Endothelial cell of umbilical vein (primary cell): ENCODE measurements at regions not wholly inside any gene's neighbourhood (a gene's known extent, or its start where the extent isn't known, plus 50 kb on each side); places are given as distances from the start of the nearest gene placed in this dataset.

Experiments used
- BruUV-seq: library from RNA; stranded (reverse); fragments of 400-500 nt; replicated peaks from 2 replicates; lab custom pipeline; 2021; lab: Mats Ljungman, UMichigan
- CTCF ChIA-PET: fragments of 300-600, 350-600 bp; sonication (Branson Sonifier 250); formaldehyde crosslinking; loops from one replicate; lab custom pipeline; 2021; ENCODE audit warnings: antibody characterized with exemption, inconsistent platforms; lab: Charles Lee
- POLR2A ChIA-PET: fragments of 300-600, 350-600 bp; sonication (Branson Sonifier 250); formaldehyde crosslinking; loops from one replicate; lab custom pipeline; 2021; ENCODE audit warnings: antibody characterized with exemption, inconsistent platforms; lab: Charles Lee
- DNase-seq: peaks from one replicate; pipeline ENCODE4 v3.0.0-alpha.2; 2011; ENCODE audit warnings: low read depth, low spot score
- FAIRE-seq: peaks from 2 replicates; lab custom pipeline; 2011; peaks lifted over from hg19 to GRCh38; lab: Jason Lieb, UNC
- H2AFZ ChIP-seq: 2 replicates; pipeline ENCODE4 v1.6.0; 2012; ENCODE audit warnings: low read depth, low read length, control low read depth, inconsistent platforms
- H3K27ac ChIP-seq: 2 replicates; pipeline ENCODE4 v1.5.1; 2011; ENCODE audit warnings: low read depth, mild to moderate bottlenecking, control low read depth, low read length, moderate library complexity; ENCODE audit not compliant: insufficient read depth
- H3K27me3 ChIP-seq, 2 experiments: 2 replicates each; pipeline versions ENCODE4 v1.6.0 to v1.6.1; 2011; ENCODE audit warnings: low read length in 2 of 2, mixed read lengths in 1 of 2; ENCODE audit not compliant: control insufficient read depth in 2 of 2, insufficient read depth in 2 of 2
- H3K36me3 ChIP-seq, 2 experiments: 2 replicates in 1 of 2; 3 replicates in 1 of 2; pipeline ENCODE4 v1.5.1; 2011; ENCODE audit warnings: low read length in 2 of 2, mild to moderate bottlenecking in 1 of 2, moderate library complexity in 1 of 2; ENCODE audit not compliant: control insufficient read depth in 2 of 2, insufficient read depth in 2 of 2; ENCODE audit errors: extremely low read depth in 1 of 2
- H3K4me1 ChIP-seq: 3 replicates; pipeline ENCODE4 v1.5.1; 2011; ENCODE audit warnings: mild to moderate bottlenecking, low read length; ENCODE audit not compliant: control insufficient read depth, insufficient read depth; ENCODE audit errors: extremely low read depth
- H3K4me2 ChIP-seq: 2 replicates; pipeline ENCODE4 v1.6.1; 2011; ENCODE audit warnings: low read length, control low read depth, mixed read lengths; ENCODE audit not compliant: insufficient read depth
- H3K4me3 ChIP-seq, 3 experiments: fragments of 200-600 bp in 1 of 3; sonication (generic), shearing (Covaris generic) in 1 of 3; replicated peaks in 1 of 3; 2 replicates each; pipeline ENCODE4 v1.5.1; 2011 to 2016; ENCODE audit warnings: control low read depth in 3 of 3, low read length in 3 of 3, mild to moderate bottlenecking in 2 of 3, inconsistent platforms in 1 of 3, low read depth in 1 of 3, moderate library complexity in 1 of 3; ENCODE audit not compliant: insufficient read depth in 1 of 3
- H3K79me2 ChIP-seq: 2 replicates; pipeline ENCODE4 v1.6.0; 2012; ENCODE audit warnings: low read length, inconsistent platforms; ENCODE audit not compliant: control insufficient read depth, insufficient read depth
- H3K9ac ChIP-seq: replicated peaks from 2 replicates; pipeline ENCODE3; 2011; ENCODE audit warnings: low read length, control low read depth; ENCODE audit not compliant: insufficient read depth; ENCODE audit errors: extremely low read depth
- H3K9me1 ChIP-seq: replicated peaks from 3 replicates; pipeline ENCODE4 v1.6.0; 2011; ENCODE audit warnings: mild to moderate bottlenecking, low read length; ENCODE audit not compliant: control insufficient read depth, insufficient read depth; ENCODE audit errors: extremely low read depth
- H3K9me3 ChIP-seq: replicated peaks from 2 replicates; pipeline ENCODE4 v1.5.1; 2012; ENCODE audit warnings: low read length, inconsistent platforms; ENCODE audit not compliant: control insufficient read depth, insufficient read depth
- H4K20me1 ChIP-seq: replicated peaks from 2 replicates; pipeline ENCODE3; 2011; ENCODE audit warnings: mild to moderate bottlenecking, low read length; ENCODE audit not compliant: control insufficient read depth, insufficient read depth; ENCODE audit errors: extremely low read depth
- CTCF ChIP-seq, 2 donors: IDR thresholded peaks; 1 replicate in 1 of 2; 2 replicates in 1 of 2; pipeline ENCODE4 v1.5.1; 2011; ENCODE audit warnings: low read length in 2 of 2, mild to moderate bottlenecking in 2 of 2, moderate library complexity in 2 of 2, control low read depth in 1 of 2, inconsistent platforms in 1 of 2, low read depth in 1 of 2; ENCODE audit not compliant: insufficient read depth in 1 of 2; ENCODE audit errors: extremely low read depth in 1 of 2
- EZH2 ChIP-seq: IDR thresholded peaks from 2 replicates; pipeline ENCODE4 v1.6.1; 2012; ENCODE audit warnings: borderline replicate concordance, low read depth, mild to moderate bottlenecking, moderate library complexity, low read length, inconsistent platforms; ENCODE audit not compliant: severe bottlenecking
- FOS ChIP-seq: IDR thresholded peaks from 2 replicates; pipeline ENCODE4 v1.6.1; 2011; ENCODE audit warnings: mild to moderate bottlenecking, low read length, moderate library complexity, borderline replicate concordance; ENCODE audit not compliant: insufficient read depth
- GATA2 ChIP-seq: IDR thresholded peaks from 2 replicates; pipeline ENCODE4 v1.7.0; 2011; ENCODE audit warnings: low read depth, mild to moderate bottlenecking, moderate library complexity, mixed read lengths, low read length; ENCODE audit not compliant: insufficient read length, insufficient read depth
- JUN ChIP-seq: IDR thresholded peaks from 2 replicates; pipeline ENCODE4 v1.6.1; 2011; ENCODE audit warnings: borderline replicate concordance, low read depth; ENCODE audit not compliant: insufficient read length, insufficient read depth
- MAX ChIP-seq: IDR thresholded peaks from 2 replicates; pipeline ENCODE4 v1.6.1; 2011; ENCODE audit not compliant: insufficient read depth, insufficient read length
- MYC ChIP-seq: IDR thresholded peaks from one replicate; pipeline ENCODE4 v1.6.1; 2011; ENCODE audit warnings: mild to moderate bottlenecking, low read depth, low read length
- POLR2A ChIP-seq: IDR thresholded peaks from 2 replicates; pipeline ENCODE4 v1.6.1; 2012; ENCODE audit warnings: low read depth, mild to moderate bottlenecking, control low read depth, low read length
- POLR2AphosphoS5 ChIP-seq: IDR thresholded peaks from 2 replicates; pipeline ENCODE4 v1.6.1; 2012; ENCODE audit warnings: low read depth, mild to moderate bottlenecking, control low read depth, low read length, moderate library complexity; ENCODE audit not compliant: insufficient read depth
- dilution Hi-C: fragments of 300-500 bp; cut with MboI; formaldehyde crosslinking; loops from one replicate; pipeline ENCODE4 v1.15.0; 2019; ENCODE audit warnings: low sequenced_read_pairs; ENCODE audit not compliant: extremely low pct_ligation_motif_present
- intact Hi-C: fragments of 100-400 bp; cut with micrococcal nuclease; formaldehyde crosslinking; loops from one replicate; pipeline ENCODE4 v1.10.0; 2022

GRCh38 chr22:48507595-48508350 lies 1319.9 kb downstream of the BRD1 start:
- FAIRE-seq: no peak
- CTCF ChIA-PET: no interaction called here
- dilution Hi-C loops (no loop called here), intact Hi-C loops (no loop called here)
- Histone ChIP-seq H3K36me3 (no peaks in the 10 kb centered on the region), H3K4me3 (no peak overlapping the region), H3K9ac (no peak overlapping the region), H3K79me2 (no peaks in the 10 kb centered on the region), H4K20me1 (no peaks in the 10 kb centered on the region), H3K27ac (no peak overlapping the region), H2AFZ (no peak overlapping the region), H3K27me3 (no peaks in the 10 kb centered on the region), H3K9me1 (no peaks in the 10 kb centered on the region), H3K4me1 (no peaks in the 10 kb centered on the region), H3K4me2 (no peak overlapping the region), H3K9me3 (peaks cover 6% of the 10 kb centered on the region)
- TF ChIP-seq POLR2AphosphoS5 (no peak), CTCF (IDR thresholded peaks at IDR 0.05; ENCODE audit: extremely low read depth in 1 of 2, insufficient read depth in 1 of 2, low read depth in 1 of 2, low read length in 2 of 2) (no peak), EZH2 (no peak), MAX (no peak), POLR2A (no peak), JUN (no peak), FOS (no peak), GATA2 (no peak), MYC (no peak)
- BruUV-seq: no TSS peak
- DNase-seq: no peak
- POLR2A ChIA-PET: no interaction called here
